ENCODE measurements at regions not wholly inside any gene's neighbourhood (a gene's known extent, or its start where the extent isn't known, plus 50 kb on each side); places are given as distances from the start of the nearest gene placed in this dataset.

DNA sequence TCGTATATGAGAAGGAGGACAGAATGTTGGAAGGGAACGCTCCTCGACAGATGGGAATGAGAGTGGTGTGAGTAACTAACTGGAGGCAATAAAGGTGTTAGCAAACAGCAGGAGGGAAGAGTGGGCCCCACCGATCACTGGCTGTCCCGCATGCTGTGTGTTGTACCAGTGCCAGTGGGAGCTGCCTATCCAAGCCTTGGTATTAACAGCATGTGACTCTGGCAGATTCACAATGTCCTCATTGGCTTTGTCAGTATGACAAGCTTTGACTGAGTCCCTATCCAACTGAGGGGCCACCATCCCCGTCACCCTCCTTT lies 188.3 kb downstream of the NRIP1 start:
- TF ChIP-seq CTCF (conservative IDR thresholded peaks at IDR 0.05 in 1 of 2, IDR thresholded peaks at IDR 0.05 in 1 of 2; ENCODE audit: extremely low read depth in 1 of 2, insufficient read depth in 1 of 2, low read depth in 1 of 2, low read length in 2 of 2) (no peak), EZH2 (IDR thresholded peaks at IDR 0.05; ENCODE audit: borderline replicate concordance, low read length) (no peak)

All from mammary epithelial cell (primary cell).